Upper lobe of left lung (tissue), 4 donors: ENCODE measurements at regions not wholly inside any gene's neighbourhood (a gene's known extent, or its start where the extent isn't known, plus 50 kb on each side); places are given as distances from the start of the nearest gene placed in this dataset.

Experiments
- EP300 ChIP-seq, 4 donors: sonication (generic); formaldehyde crosslinking; IDR thresholded peaks; one replicate each; pipeline ENCODE4 v1.5.1; 2017; ENCODE audit warnings: antibody characterized with exemption in 4 of 4, control low read depth in 2 of 4
- POLR2A ChIP-seq, 4 donors: fragments of 450-650 bp; IDR thresholded peaks; one replicate each; pipeline ENCODE4 v1.5.1; 2016 to 2017; ENCODE audit warnings: antibody characterized with exemption in 4 of 4, mild to moderate bottlenecking in 2 of 4
- POLR2AphosphoS5 ChIP-seq, 2 donors: sonication (generic); formaldehyde crosslinking; IDR thresholded peaks; one replicate each; pipeline ENCODE4 v1.5.1; 2017; ENCODE audit warnings: antibody characterized with exemption in 2 of 2
- TF ChIP-seq, protein P1 (sequence below), 6 experiments: fragments of 450-650 bp in 4 of 6; fragments of 200-600 bp in 2 of 6; sonication (generic) in 2 of 6; IDR thresholded peaks; one replicate each; pipeline ENCODE4 v1.5.1; 2016 to 2019; ENCODE audit warnings: antibody characterized with exemption in 6 of 6

GRCh38 chr4:96264941-96265463 is 425.1 kb downstream of the PDHA2 start:
- TF ChIP-seq POLR2AphosphoS5 (IDR thresholded peaks at IDR 0.05), result no peak
- TF ChIP-seq, protein P1, sequence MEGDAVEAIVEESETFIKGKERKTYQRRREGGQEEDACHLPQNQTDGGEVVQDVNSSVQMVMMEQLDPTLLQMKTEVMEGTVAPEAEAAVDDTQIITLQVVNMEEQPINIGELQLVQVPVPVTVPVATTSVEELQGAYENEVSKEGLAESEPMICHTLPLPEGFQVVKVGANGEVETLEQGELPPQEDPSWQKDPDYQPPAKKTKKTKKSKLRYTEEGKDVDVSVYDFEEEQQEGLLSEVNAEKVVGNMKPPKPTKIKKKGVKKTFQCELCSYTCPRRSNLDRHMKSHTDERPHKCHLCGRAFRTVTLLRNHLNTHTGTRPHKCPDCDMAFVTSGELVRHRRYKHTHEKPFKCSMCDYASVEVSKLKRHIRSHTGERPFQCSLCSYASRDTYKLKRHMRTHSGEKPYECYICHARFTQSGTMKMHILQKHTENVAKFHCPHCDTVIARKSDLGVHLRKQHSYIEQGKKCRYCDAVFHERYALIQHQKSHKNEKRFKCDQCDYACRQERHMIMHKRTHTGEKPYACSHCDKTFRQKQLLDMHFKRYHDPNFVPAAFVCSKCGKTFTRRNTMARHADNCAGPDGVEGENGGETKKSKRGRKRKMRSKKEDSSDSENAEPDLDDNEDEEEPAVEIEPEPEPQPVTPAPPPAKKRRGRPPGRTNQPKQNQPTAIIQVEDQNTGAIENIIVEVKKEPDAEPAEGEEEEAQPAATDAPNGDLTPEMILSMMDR (IDR thresholded peaks at IDR 0.05), result no peak
- TF ChIP-seq EP300 (IDR thresholded peaks at IDR 0.05), result no peak
- no peak for TF ChIP-seq POLR2A (IDR thresholded peaks at IDR 0.05)
